PC-9 (cell line): ENCODE measurements at regions not wholly inside any gene's neighbourhood (a gene's known extent, or its start where the extent isn't known, plus 50 kb on each side); places are given as distances from the start of the nearest gene placed in this dataset.

Experiments
- EZH2 ChIP-seq: fragments of 200-600 bp; sonication (generic); IDR thresholded peaks from 2 replicates; pipeline ENCODE4 v1.8.0; 2017; ENCODE audit warnings: antibody characterized with exemption, low read depth
- TF ChIP-seq, protein P1 (sequence below): fragments of 200-600 bp; sonication (generic); conservative IDR thresholded peaks from 2 replicates; pipeline ENCODE4 v1.6.1; 2017; ENCODE audit warnings: mixed run types, antibody characterized with exemption, mild to moderate bottlenecking, moderate library complexity

GRCh38 chr21:31459457-31459856, 115.4 kb upstream of the TIAM1 start:
- TF ChIP-seq, protein P1, sequence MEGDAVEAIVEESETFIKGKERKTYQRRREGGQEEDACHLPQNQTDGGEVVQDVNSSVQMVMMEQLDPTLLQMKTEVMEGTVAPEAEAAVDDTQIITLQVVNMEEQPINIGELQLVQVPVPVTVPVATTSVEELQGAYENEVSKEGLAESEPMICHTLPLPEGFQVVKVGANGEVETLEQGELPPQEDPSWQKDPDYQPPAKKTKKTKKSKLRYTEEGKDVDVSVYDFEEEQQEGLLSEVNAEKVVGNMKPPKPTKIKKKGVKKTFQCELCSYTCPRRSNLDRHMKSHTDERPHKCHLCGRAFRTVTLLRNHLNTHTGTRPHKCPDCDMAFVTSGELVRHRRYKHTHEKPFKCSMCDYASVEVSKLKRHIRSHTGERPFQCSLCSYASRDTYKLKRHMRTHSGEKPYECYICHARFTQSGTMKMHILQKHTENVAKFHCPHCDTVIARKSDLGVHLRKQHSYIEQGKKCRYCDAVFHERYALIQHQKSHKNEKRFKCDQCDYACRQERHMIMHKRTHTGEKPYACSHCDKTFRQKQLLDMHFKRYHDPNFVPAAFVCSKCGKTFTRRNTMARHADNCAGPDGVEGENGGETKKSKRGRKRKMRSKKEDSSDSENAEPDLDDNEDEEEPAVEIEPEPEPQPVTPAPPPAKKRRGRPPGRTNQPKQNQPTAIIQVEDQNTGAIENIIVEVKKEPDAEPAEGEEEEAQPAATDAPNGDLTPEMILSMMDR = peak; percentile 44; the same call in 1 of the 2 replicates
- no peak for TF ChIP-seq EZH2
